ENCODE measurements at regions not wholly inside any gene's neighbourhood (a gene's known extent, or its start where the extent isn't known, plus 50 kb on each side); places are given as distances from the start of the nearest gene placed in this dataset.

GRCh38 chr14:40796168-40796567, 810.5 kb upstream of the LRFN5 start:
- Histone ChIP-seq H3K9me3 (no peaks in the 10 kb centered on the region), H3K27ac (no peak overlapping the region), H3K27me3 (no peaks in the 10 kb centered on the region), H3K36me3 (no peaks in the 10 kb centered on the region), H3K4me3 (replicated peaks in 1 of 3) (no peak overlapping the region), H3K4me1 (no peaks in the 10 kb centered on the region)
- DNase-seq: no peak
- WGBS, 2 donors: 57 to 75% methylated on average over 1 of the region's 1 CpG
- TF ChIP-seq POLR2A (IDR thresholded peaks at IDR 0.05): no peak
- TF ChIP-seq, protein P1, sequence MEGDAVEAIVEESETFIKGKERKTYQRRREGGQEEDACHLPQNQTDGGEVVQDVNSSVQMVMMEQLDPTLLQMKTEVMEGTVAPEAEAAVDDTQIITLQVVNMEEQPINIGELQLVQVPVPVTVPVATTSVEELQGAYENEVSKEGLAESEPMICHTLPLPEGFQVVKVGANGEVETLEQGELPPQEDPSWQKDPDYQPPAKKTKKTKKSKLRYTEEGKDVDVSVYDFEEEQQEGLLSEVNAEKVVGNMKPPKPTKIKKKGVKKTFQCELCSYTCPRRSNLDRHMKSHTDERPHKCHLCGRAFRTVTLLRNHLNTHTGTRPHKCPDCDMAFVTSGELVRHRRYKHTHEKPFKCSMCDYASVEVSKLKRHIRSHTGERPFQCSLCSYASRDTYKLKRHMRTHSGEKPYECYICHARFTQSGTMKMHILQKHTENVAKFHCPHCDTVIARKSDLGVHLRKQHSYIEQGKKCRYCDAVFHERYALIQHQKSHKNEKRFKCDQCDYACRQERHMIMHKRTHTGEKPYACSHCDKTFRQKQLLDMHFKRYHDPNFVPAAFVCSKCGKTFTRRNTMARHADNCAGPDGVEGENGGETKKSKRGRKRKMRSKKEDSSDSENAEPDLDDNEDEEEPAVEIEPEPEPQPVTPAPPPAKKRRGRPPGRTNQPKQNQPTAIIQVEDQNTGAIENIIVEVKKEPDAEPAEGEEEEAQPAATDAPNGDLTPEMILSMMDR (IDR thresholded peaks at IDR 0.05): no peak
- intact Hi-C loops (cut with DNase I): no loop called here

DNA sequence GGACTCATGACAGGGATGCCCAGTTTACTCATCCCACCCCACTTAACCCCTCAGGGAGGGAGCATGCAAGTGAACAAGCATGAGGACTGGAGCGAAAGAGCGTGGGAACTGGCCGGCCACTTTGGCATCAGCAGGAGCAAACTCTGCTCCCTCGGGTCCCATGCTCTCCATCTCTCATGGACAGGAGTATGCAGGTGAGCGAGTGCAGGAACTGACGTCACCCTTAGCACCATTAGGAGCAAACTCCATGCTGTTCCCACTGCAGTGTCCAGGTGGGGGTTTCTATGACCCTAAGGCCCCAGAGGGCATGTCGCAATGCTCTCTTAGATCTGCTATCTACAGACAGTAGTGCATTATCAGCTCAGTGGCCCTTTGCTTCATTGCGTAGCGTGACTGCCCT, 821.8 kb upstream of the LRFN5 start:
- Histone ChIP-seq H3K27me3 (no peaks in the 10 kb centered on the region), H3K27ac (no peak overlapping the region), H3K4me3 (replicated peaks in 1 of 3) (no peak overlapping the region), H3K36me3 (no peaks in the 10 kb centered on the region), H3K9me3 (no peaks in the 10 kb centered on the region), H3K4me1 (no peaks in the 10 kb centered on the region)
- 90 to 100% methylated on average over 7 to 9 of the region's 9 CpGs for WGBS, 2 donors
- intact Hi-C loops (cut with DNase I): no loop called here
- TF ChIP-seq, protein P1 (IDR thresholded peaks at IDR 0.05): no peak
- TF ChIP-seq POLR2A (IDR thresholded peaks at IDR 0.05): no peak
- DNase-seq: no peak

- H3K36me3 ChIP-seq: no peaks in the 10 kb centered on the region
- no peak for DNase-seq
- no peak overlapping the region for H3K4me3 ChIP-seq (replicated peaks in 1 of 3)
- H3K4me1 ChIP-seq: no peaks in the 10 kb centered on the region
- no peak overlapping the region for H3K27ac ChIP-seq
- H3K27me3 ChIP-seq: no peaks in the 10 kb centered on the region
- no peaks in the 10 kb centered on the region for H3K9me3 ChIP-seq
- intact Hi-C loops (cut with DNase I): no loop called here
- WGBS, 2 donors: 71 to 83% methylated on average over 1 of the region's 1 CpG
- no peak for TF ChIP-seq POLR2A (IDR thresholded peaks at IDR 0.05)
- TF ChIP-seq, protein P1 (IDR thresholded peaks at IDR 0.05): no peak
These were observed 844.0 kb upstream of the LRFN5 start for GRCh38 chr14:40762685-40763084.

DNA sequence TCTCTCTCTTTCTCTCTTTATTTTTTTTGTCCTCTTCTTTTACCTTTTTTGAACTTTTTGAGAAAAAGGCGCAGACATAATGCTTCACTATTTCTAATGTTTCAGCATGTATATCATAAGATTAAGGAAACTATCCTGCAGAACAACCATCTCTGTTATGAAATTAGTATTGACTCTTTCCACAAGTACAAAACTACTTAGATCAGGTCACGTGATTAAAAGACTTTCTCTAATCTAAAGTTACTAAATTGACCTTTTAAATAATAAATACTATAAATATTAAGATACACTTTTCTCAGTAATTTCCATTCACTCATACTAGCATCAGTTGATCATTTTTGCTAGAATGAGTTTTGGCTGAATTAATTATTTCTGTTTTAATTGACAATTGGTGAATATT, 844.5 kb upstream of the LRFN5 start:
- Histone ChIP-seq H3K27ac (no peak overlapping the region), H3K27me3 (no peaks in the 10 kb centered on the region), H3K9me3 (no peaks in the 10 kb centered on the region), H3K4me3 (replicated peaks in 1 of 3) (no peak overlapping the region), H3K4me1 (no peaks in the 10 kb centered on the region), H3K36me3 (no peaks in the 10 kb centered on the region)
- TF ChIP-seq, protein P1 (IDR thresholded peaks at IDR 0.05): no peak
- WGBS, 2 donors: 90 to 93% methylated on average over 2 of the region's 2 CpGs
- intact Hi-C loops (cut with DNase I): no loop called here
- DNase-seq: no peak

DNA sequence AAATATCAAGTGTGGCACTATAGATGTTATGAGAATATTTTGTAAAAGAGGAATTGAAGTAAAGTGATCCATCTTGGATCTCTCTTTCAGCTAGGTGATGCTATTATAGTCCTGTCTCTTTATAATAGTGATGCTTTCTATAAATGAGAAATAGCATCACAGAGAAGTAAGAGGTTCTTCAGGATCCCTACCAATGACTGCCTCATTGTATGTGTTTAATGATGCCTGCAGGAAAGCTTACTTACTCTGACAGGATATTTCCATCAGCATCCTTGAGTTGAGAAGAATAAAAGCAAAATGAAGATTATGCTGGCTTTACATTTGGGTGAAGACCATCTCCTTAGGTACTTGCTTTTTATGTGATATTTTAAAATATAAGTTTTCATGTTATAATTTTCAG, 846.0 kb upstream of the LRFN5 start:
- H3K4me1 ChIP-seq: no peaks in the 10 kb centered on the region
- H3K4me3 ChIP-seq (replicated peaks in 1 of 3): no peak overlapping the region
- no peaks in the 10 kb centered on the region for H3K27me3 ChIP-seq
- DNase-seq: no peak
- TF ChIP-seq POLR2A (IDR thresholded peaks at IDR 0.05): no peak
- TF ChIP-seq, protein P1 (IDR thresholded peaks at IDR 0.05): no peak
- no peaks in the 10 kb centered on the region for H3K36me3 ChIP-seq
- H3K27ac ChIP-seq: no peak overlapping the region
- no peaks in the 10 kb centered on the region for H3K9me3 ChIP-seq
- intact Hi-C loops (cut with DNase I): no loop called here
